HG03571 (cell line): ENCODE measurements at regions not wholly inside any gene's neighbourhood (a gene's known extent, or its start where the extent isn't known, plus 50 kb on each side); places are given as distances from the start of the nearest gene placed in this dataset.

Experiments
- ATAC-seq: cut with Tn5 transposase; IDR thresholded peaks from one replicate; pipeline ENCODE4 v1.9.1; 2021; ENCODE audit not compliant: unreplicated experiment

DNA sequence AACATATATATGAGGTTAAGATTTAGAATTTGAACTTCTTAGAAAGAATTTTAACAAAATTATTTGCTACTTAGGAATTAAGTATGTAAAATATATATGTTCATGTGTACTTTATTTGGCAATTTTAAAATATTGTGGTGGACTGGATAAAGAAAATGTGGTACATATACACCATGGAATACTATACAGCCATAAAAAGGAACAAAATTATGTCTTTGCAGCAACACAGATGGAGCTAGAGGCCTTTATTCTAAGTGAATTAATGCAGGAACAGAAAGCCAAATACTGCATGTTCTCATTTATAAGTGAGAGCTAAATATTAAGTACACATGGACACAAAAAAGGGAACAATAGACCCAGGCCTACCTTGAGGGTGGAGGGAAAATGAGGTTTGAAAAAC is 72.2 kb upstream of the FMN2 start:
- ATAC-seq = no peak

DNA sequence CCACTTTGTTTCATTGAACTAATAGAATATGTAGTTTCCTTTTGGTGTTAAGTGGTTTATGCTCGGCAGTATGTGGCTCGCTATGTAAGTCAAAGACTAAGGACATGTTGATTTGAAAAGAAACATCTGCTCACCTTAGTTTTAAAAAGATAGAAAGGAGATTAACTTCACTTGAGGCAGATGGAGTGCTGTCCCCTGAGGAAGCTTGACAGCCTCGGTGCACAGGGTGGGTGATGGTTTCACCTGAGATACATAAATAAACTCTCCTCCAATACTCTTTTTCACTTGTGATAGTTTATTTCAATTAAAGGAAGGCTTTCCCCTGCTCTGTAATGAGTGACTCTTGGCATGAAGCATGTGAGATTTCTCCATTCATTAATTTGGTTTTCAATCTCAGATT is 70.8 kb upstream of the FMN2 start:
- no peak for ATAC-seq

DNA sequence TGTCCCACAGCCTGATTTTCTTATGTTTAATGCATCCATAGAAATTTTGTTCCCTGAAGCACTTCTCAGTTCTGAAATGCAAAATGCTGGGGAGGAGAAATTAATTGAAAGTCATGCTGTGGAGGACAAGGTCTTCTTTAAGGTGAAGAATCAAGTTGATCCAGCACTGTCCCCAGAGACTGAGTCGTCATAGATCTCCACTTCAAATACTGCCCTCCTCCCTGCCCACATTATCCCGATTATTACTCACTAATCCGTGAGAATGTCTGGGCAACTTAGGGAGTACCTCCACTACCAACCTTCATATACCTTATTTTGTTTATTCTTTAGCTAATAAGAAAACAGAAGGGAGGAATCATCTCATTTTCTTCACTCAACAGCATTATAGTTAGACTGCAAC is 70.0 kb upstream of the FMN2 start:
- no peak for ATAC-seq

DNA sequence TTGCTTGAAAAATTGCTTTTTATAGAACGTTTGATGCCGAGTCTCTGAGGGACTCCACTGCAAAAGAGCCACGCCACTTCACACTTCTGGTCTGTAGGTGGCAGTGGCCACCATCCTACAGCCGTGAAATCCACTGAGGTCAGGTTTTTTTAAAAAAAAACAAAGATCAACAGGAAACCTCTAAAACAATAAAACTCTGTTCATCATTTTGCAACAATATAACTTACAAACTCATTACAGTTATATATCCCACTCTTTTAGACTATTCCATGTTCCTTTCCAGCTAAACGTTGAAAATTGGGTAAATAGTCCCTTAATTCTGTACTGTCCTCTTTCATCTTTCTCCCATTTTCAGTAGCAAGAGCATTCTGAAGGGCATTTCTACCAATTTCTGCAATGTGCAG is 64.6 kb upstream of the FMN2 start:
- ATAC-seq = no peak

DNA sequence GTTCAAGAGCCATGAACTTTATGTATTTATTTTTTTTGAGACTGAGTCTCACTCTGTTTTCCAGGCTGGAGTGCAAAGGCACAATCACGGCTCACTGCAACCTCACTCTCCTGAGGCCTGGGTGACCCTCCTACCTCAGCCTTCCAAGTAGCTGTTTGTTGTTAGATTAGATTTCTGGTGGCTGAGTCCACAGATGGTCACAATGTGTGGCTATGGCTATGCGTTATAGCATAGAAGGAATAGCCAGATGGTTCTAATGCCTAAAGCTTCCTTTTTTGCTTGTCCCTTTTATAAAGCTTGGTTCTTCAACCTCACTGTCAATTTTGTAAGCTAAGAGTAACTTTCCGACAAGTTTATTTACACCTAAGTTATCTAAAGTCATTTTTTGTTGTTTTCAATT is 62.3 kb upstream of the FMN2 start:
- ATAC-seq = no peak

- no peak for ATAC-seq
These were observed 61.4 kb upstream of the FMN2 start for GRCh38 chr1:240030236-240030635.

DNA sequence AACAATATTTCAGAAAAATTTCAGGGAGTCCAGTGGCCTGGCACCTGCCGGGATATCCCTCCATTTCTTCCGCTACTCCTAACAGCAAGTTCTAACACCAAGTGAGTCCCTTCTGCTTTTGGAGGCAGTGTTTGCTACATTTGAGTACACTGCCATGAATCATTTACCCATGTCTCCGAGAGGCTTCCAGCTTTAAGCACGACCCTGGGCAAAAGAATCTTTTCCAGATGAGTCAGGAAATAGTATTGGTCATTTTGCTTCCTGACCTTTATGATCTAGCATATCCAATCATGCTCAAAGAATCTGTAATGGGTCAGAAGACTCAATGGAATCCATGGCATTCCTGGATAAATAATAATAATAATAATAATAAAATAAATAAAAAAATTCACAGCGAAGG is 60.7 kb upstream of the FMN2 start:
- no peak for ATAC-seq

- ATAC-seq = no peak
These were observed 60.3 kb upstream of the FMN2 start for GRCh38 chr1:240031414-240031813.

DNA sequence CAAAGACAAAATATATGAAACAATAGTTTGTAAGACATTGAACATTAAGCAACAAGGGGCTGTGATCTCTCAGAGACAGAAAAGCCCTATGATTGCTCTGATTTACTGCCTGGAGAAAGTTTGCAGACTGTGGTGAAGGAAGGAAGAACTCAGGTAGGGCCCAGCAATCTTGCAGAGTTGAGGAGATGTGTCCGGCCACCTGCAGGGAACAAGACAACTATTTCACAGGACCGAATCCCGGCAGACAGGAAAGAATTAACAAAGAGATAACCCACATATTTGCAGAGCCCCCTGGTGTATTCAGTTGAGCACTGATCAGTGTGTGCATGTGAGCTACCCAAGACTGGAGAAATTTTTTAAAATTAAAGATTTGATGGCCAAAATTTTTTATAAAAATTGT is 58.3 kb upstream of the FMN2 start:
- ATAC-seq = no peak

- ATAC-seq = no peak
These were observed 55.2 kb upstream of the FMN2 start for GRCh38 chr1:240036526-240036925.
